Liver (tissue), 3 donors: ENCODE measurements at regions not wholly inside any gene's neighbourhood (a gene's known extent, or its start where the extent isn't known, plus 50 kb on each side); places are given as distances from the start of the nearest gene placed in this dataset.

Source experiments
- ATF3 ChIP-seq: IDR thresholded peaks from 2 replicates; pipeline ENCODE4 v1.6.1; 2016; ENCODE audit warnings: antibody characterized with exemption
- CTCF ChIP-seq: fragments of 150-350 bp; IDR thresholded peaks from 2 replicates; pipeline ENCODE4 v1.5.1; 2017; ENCODE audit warnings: improper control_type of control experiment, low read depth, low read length; ENCODE audit not compliant: missing input control
- EGR1 ChIP-seq, 2 donors: IDR thresholded peaks; 2 replicates each; pipeline ENCODE4 v1.6.1; 2016 to 2018; ENCODE audit warnings: antibody characterized with exemption in 2 of 2, low read depth in 2 of 2
- FOXA1 ChIP-seq: IDR thresholded peaks from 2 replicates; pipeline ENCODE4 v1.6.1; 2016; ENCODE audit warnings: antibody characterized with exemption
- GABPA ChIP-seq, 2 donors: IDR thresholded peaks in 1 of 2; conservative IDR thresholded peaks in 1 of 2; 2 replicates each; pipeline ENCODE4 v1.6.1; 2016; ENCODE audit warnings: antibody characterized with exemption in 2 of 2, mild to moderate bottlenecking in 1 of 2, moderate library complexity in 1 of 2
- JUND ChIP-seq, 2 donors: IDR thresholded peaks; 2 replicates each; pipeline ENCODE4 v1.6.1; 2016; ENCODE audit warnings: antibody characterized with exemption in 2 of 2
- MAX ChIP-seq: IDR thresholded peaks from 2 replicates; pipeline ENCODE4 v1.6.1; 2016; ENCODE audit warnings: antibody characterized with exemption
- RAD21 ChIP-seq, 2 donors: IDR thresholded peaks; 2 replicates each; pipeline ENCODE4 v1.6.1; 2016; ENCODE audit warnings: antibody characterized with exemption in 2 of 2, mild to moderate bottlenecking in 2 of 2
- REST ChIP-seq: IDR thresholded peaks from 2 replicates; pipeline ENCODE4 v1.6.1; 2016; ENCODE audit warnings: antibody characterized with exemption, mild to moderate bottlenecking
- TAF1 ChIP-seq: conservative IDR thresholded peaks from 2 replicates; pipeline ENCODE4 v1.6.1; 2016; ENCODE audit warnings: antibody characterized with exemption, mild to moderate bottlenecking
- YY1 ChIP-seq: IDR thresholded peaks from 2 replicates; pipeline ENCODE4 v1.6.1; 2016; ENCODE audit warnings: antibody characterized with exemption, mild to moderate bottlenecking
- ZBTB33 ChIP-seq: IDR thresholded peaks from 2 replicates; pipeline ENCODE4 v1.6.1; 2016; ENCODE audit warnings: antibody characterized with exemption
- donor health status: healthy.
- donor health status: healthy.

- no peak for TF ChIP-seq CTCF
- no peak for TF ChIP-seq MAX
- TF ChIP-seq JUND (IDR thresholded peaks at IDR 0.05), result no peak
- TF ChIP-seq FOXA1, result no peak
- no peak for TF ChIP-seq TAF1
- no peak for TF ChIP-seq GABPA (IDR thresholded peaks at IDR 0.05 in 1 of 2, conservative IDR thresholded peaks at IDR 0.05 in 1 of 2)
- TF ChIP-seq REST, result no peak
- no peak for TF ChIP-seq EGR1 (IDR thresholded peaks at IDR 0.05; ENCODE audit: low read depth in 2 of 2)
- no peak for TF ChIP-seq RAD21 (IDR thresholded peaks at IDR 0.05)
- TF ChIP-seq ATF3, result no peak
- no peak for TF ChIP-seq YY1
- no peak for TF ChIP-seq ZBTB33
These were observed 61.6 kb upstream of the CCBE1 start for GRCh38 chr18:59758837-59759236.
